Prostate gland (tissue), 2 donors: ENCODE measurements at regions not wholly inside any gene's neighbourhood (a gene's known extent, or its start where the extent isn't known, plus 50 kb on each side); places are given as distances from the start of the nearest gene placed in this dataset.

ENCODE experiments used
- DNase-seq: peaks from one replicate; pipeline ENCODE4 v3.0.0-alpha.2; 2019; ENCODE audit warnings: low spot score
- H3K27ac ChIP-seq, 2 donors: fragments of 200-600 bp; sonication (generic); 2 replicates each; pipeline ENCODE4 v1.5.1; 2017 to 2019
- H3K27me3 ChIP-seq: fragments of 200-600 bp; sonication (generic); replicated peaks from 2 replicates; pipeline ENCODE4 v1.5.1; 2019; ENCODE audit not compliant: insufficient read depth
- H3K36me3 ChIP-seq, 2 donors: fragments of 200-600 bp; sonication (generic); 1 replicate in 1 of 2; 2 replicates in 1 of 2; pipeline versions ENCODE4 v1.5.1 to v1.8.1; 2017 to 2019
- H3K4me1 ChIP-seq: fragments of 200-600 bp; sonication (generic); replicated peaks from 2 replicates; pipeline ENCODE4 v1.5.1; 2019
- H3K4me3 ChIP-seq, 2 donors: fragments of 200-600 bp; sonication (generic); 2 replicates each; pipeline ENCODE4 v1.5.1; 2017 to 2019
- H3K9me3 ChIP-seq: fragments of 200-600 bp; sonication (generic); 2 replicates; pipeline ENCODE4 v1.5.1; 2017
- CTCF ChIP-seq, 4 experiments: fragments of 200-600 bp in 2 of 4; fragments of 450-650 bp in 2 of 4; sonication (generic) in 2 of 4; IDR thresholded peaks; 1 replicate in 3 of 4; 2 replicates in 1 of 4; pipeline ENCODE4 v1.5.1; 2016 to 2019; ENCODE audit warnings: antibody characterized with exemption in 4 of 4, mild to moderate bottlenecking in 2 of 4, moderate library complexity in 2 of 4
- POLR2A ChIP-seq: fragments of 450-650 bp; IDR thresholded peaks from one replicate; pipeline ENCODE4 v1.6.1; 2016; ENCODE audit warnings: antibody characterized with exemption, mild to moderate bottlenecking
- POLR2AphosphoS5 ChIP-seq: sonication (generic); formaldehyde crosslinking; IDR thresholded peaks from one replicate; pipeline ENCODE4 v1.6.1; 2017; ENCODE audit warnings: antibody characterized with exemption
- WGBS: methylation state at CpG from one replicate; pipeline ENCODE4 v1.1.5; 2018; 5-methylcytosine and 5-hydroxymethylcytosine counted together
- intact Hi-C: fragments of 100-400 bp; cut with DNase I; formaldehyde crosslinking; loops from one replicate; pipeline ENCODE4 v1.14.2; 2022

- no peaks in the 10 kb centered on the region for H3K27me3 ChIP-seq
- DNase-seq: no peak
- H3K4me3 ChIP-seq: no peak overlapping the region
- no peaks in the 10 kb centered on the region for H3K36me3 ChIP-seq
- intact Hi-C loops: no loop called here
- WGBS: 100% methylated on average over 3 of the region's 3 CpGs
- no peaks in the 10 kb centered on the region for H3K9me3 ChIP-seq
- H3K4me1 ChIP-seq: peaks cover 7% of the 10 kb centered on the region
- peak overlapping the region in 1 of 2 donors; percentile 51 for H3K27ac ChIP-seq
- TF ChIP-seq CTCF (IDR thresholded peaks at IDR 0.05) (no peak), POLR2AphosphoS5 (no peak), POLR2A (no peak)
Measured at GRCh38 chr6:44665143-44665542, 277.6 kb downstream of the CDC5L start.

GRCh38 chr6:44665683-44666082 lies 278.2 kb downstream of the CDC5L start:
- TF ChIP-seq CTCF (IDR thresholded peaks at IDR 0.05): no peak
- no peak for TF ChIP-seq POLR2A
- no peak for TF ChIP-seq POLR2AphosphoS5
- Histone ChIP-seq H3K4me1 (peaks cover 4% of the 10 kb centered on the region), H3K36me3 (no peaks in the 10 kb centered on the region), H3K9me3 (no peaks in the 10 kb centered on the region), H3K27me3 (no peaks in the 10 kb centered on the region), H3K27ac (peak overlapping the region in 1 of 2 donors; percentile 70), H3K4me3 (no peak overlapping the region)
- intact Hi-C loops: no loop called here
- no peak for DNase-seq
- 94% methylated on average over 9 of the region's 9 CpGs for WGBS

GRCh38 chr6:44666324-44666723 lies 278.8 kb downstream of the CDC5L start:
- no peak for TF ChIP-seq POLR2A
- TF ChIP-seq CTCF (IDR thresholded peaks at IDR 0.05): no peak
- TF ChIP-seq POLR2AphosphoS5: no peak
- DNase-seq: no peak
- H3K4me1 ChIP-seq: peaks cover 4% of the 10 kb centered on the region
- peak overlapping the region; percentile 43 to 70 for H3K27ac ChIP-seq
- no peaks in the 10 kb centered on the region for H3K9me3 ChIP-seq
- H3K4me3 ChIP-seq: no peak overlapping the region
- H3K36me3 ChIP-seq: no peaks in the 10 kb centered on the region
- intact Hi-C loops: no loop called here
- 76% methylated on average over 3 of the region's 3 CpGs for WGBS
- H3K27me3 ChIP-seq: no peaks in the 10 kb centered on the region

- no peak for DNase-seq
- Histone ChIP-seq H3K9me3 (no peaks in the 10 kb centered on the region), H3K27ac (peak overlapping the region; percentile 43 to 70), H3K4me3 (no peak overlapping the region), H3K36me3 (no peaks in the 10 kb centered on the region), H3K4me1 (peaks cover 4% of the 10 kb centered on the region), H3K27me3 (no peaks in the 10 kb centered on the region)
- TF ChIP-seq POLR2A (no peak), POLR2AphosphoS5 (no peak), CTCF (IDR thresholded peaks at IDR 0.05) (no peak)
- WGBS: 80% methylated on average over 3 of the region's 3 CpGs
- intact Hi-C loops: no loop called here
Measured at GRCh38 chr6:44667226-44667625, 279.7 kb downstream of the CDC5L start.

GRCh38 chr6:44667668-44668390 lies 280.3 kb downstream of the CDC5L start:
- intact Hi-C loops: no loop called here
- DNase-seq: no peak
- WGBS: 67% methylated on average over 9 of the region's 9 CpGs

More at GRCh38 chr6:44667668-44668390, 280.3 kb downstream of the CDC5L start:
- TF ChIP-seq CTCF (IDR thresholded peaks at IDR 0.05) (peak in 2 of 4 experiments; percentile 28 to 29), POLR2A (no peak)
- Histone ChIP-seq H3K27me3 (no peaks in the 10 kb centered on the region), H3K4me1 (peaks cover 4% of the 10 kb centered on the region), H3K9me3 (no peaks in the 10 kb centered on the region), H3K4me3 (no peak overlapping the region), H3K27ac (peak overlapping the region; percentile 43 to 70), H3K36me3 (no peaks in the 10 kb centered on the region)
